C4-2B (cell line): ENCODE measurements at regions not wholly inside any gene's neighbourhood (a gene's known extent, or its start where the extent isn't known, plus 50 kb on each side); places are given as distances from the start of the nearest gene placed in this dataset.

Experiments used
- H3K27ac ChIP-seq: fragments of 450-650 bp; 2 replicates; pipeline ENCODE4 v1.5.1; 2017
- CTCF ChIP-seq: fragments of 450-650 bp; conservative IDR thresholded peaks from 2 replicates; pipeline ENCODE4 v1.5.1; 2017; ENCODE audit warnings: mild to moderate bottlenecking
- ZFX ChIP-seq: fragments of 450-650 bp; IDR thresholded peaks from 2 replicates; pipeline ENCODE4 v1.6.1; 2017

- TF ChIP-seq CTCF = no peak
- no peak for TF ChIP-seq ZFX
- H3K27ac ChIP-seq = no peak overlapping the region
Measured at GRCh38 chr1:194570476-194570875, 1384.1 kb upstream of the B3GALT2 start.

GRCh38 chr1:194568610-194569009, 1382.2 kb upstream of the B3GALT2 start:
- no peak overlapping the region for H3K27ac ChIP-seq
- no peak for TF ChIP-seq ZFX
- TF ChIP-seq CTCF = no peak

- TF ChIP-seq CTCF (no peak), ZFX (no peak)
- no peak overlapping the region for H3K27ac ChIP-seq
Measured at GRCh38 chr1:194548071-194548470, 1361.7 kb upstream of the B3GALT2 start.

- no peak for TF ChIP-seq CTCF
- TF ChIP-seq ZFX = no peak
- H3K27ac ChIP-seq = no peak overlapping the region
Measured at GRCh38 chr1:194544012-194544411, 1357.6 kb upstream of the B3GALT2 start.

- no peak overlapping the region for H3K27ac ChIP-seq
- TF ChIP-seq ZFX (no peak), CTCF (no peak)
Measured at GRCh38 chr1:194538453-194538852, 1352.0 kb upstream of the B3GALT2 start.

- H3K27ac ChIP-seq = no peak overlapping the region
- TF ChIP-seq CTCF = no peak
- TF ChIP-seq ZFX = no peak
Measured at GRCh38 chr1:194537521-194537920, 1351.1 kb upstream of the B3GALT2 start.

GRCh38 chr1:194535369-194535768, 1349.0 kb upstream of the B3GALT2 start:
- TF ChIP-seq ZFX (no peak), CTCF (no peak)
- H3K27ac ChIP-seq = no peak overlapping the region
